Hematopoietic multipotent progenitor cell treated with erythropoietin and hydrocortisone succinate and interleukin-3 and kit ligand, for 8 days (in vitro differentiated cells): ENCODE measurements at regions not wholly inside any gene's neighbourhood (a gene's known extent, or its start where the extent isn't known, plus 50 kb on each side); places are given as distances from the start of the nearest gene placed in this dataset.

ENCODE experiments used
- DNase-seq: peaks from one replicate; pipeline ENCODE4 v3.0.0-alpha.2; 2015

GRCh38 chr16:9536905-9537304 lies 445.5 kb downstream of the HAPSTR1 start:
- DNase-seq: no peak

GRCh38 chr16:9539346-9539745 lies 447.9 kb downstream of the HAPSTR1 start:
- DNase-seq: no peak

GRCh38 chr16:9541723-9542122 lies 450.3 kb downstream of the HAPSTR1 start:
- no peak for DNase-seq

- DNase-seq: no peak
Measured at GRCh38 chr16:9542165-9542755, 450.8 kb downstream of the HAPSTR1 start.

GRCh38 chr16:9545522-9546437 lies 454.3 kb downstream of the HAPSTR1 start:
- DNase-seq: no peak

- no peak for DNase-seq
Measured at GRCh38 chr16:9546438-9546786, 455.0 kb downstream of the HAPSTR1 start.

- DNase-seq: no peak
Measured at GRCh38 chr16:9549487-9549886, 458.0 kb downstream of the HAPSTR1 start.

- DNase-seq: no peak
Measured at GRCh38 chr16:9555051-9555450, 463.6 kb downstream of the HAPSTR1 start.

- DNase-seq: no peak
Measured at GRCh38 chr16:9556949-9557665, 465.7 kb downstream of the HAPSTR1 start.

GRCh38 chr16:9557713-9558112 lies 466.3 kb downstream of the HAPSTR1 start:
- DNase-seq: no peak

GRCh38 chr16:9566099-9566498 lies 474.7 kb downstream of the HAPSTR1 start:
- DNase-seq: no peak

- no peak for DNase-seq
Measured at GRCh38 chr16:9567666-9568065, 476.2 kb downstream of the HAPSTR1 start.

GRCh38 chr16:9568261-9568660 lies 476.8 kb downstream of the HAPSTR1 start:
- DNase-seq: no peak

- DNase-seq: no peak
Measured at GRCh38 chr16:9570521-9570920, 479.1 kb downstream of the HAPSTR1 start.

- no peak for DNase-seq
Measured at GRCh38 chr16:9578459-9578858, 487.0 kb downstream of the HAPSTR1 start.

- DNase-seq: no peak
Measured at GRCh38 chr16:9580025-9580424, 488.6 kb downstream of the HAPSTR1 start.

GRCh38 chr16:9593440-9593839 lies 502.0 kb downstream of the HAPSTR1 start:
- DNase-seq: no peak

GRCh38 chr16:9594047-9594446 lies 502.6 kb downstream of the HAPSTR1 start:
- DNase-seq: no peak

GRCh38 chr16:9594946-9595345 lies 503.5 kb downstream of the HAPSTR1 start:
- DNase-seq: no peak

- DNase-seq: no peak
Measured at GRCh38 chr16:9595393-9595792, 503.9 kb downstream of the HAPSTR1 start.

- DNase-seq: no peak
Measured at GRCh38 chr16:9596788-9597187, 505.3 kb downstream of the HAPSTR1 start.

- DNase-seq: no peak
Measured at GRCh38 chr16:9597967-9598730, 506.7 kb downstream of the HAPSTR1 start.

- no peak for DNase-seq
Measured at GRCh38 chr16:9598731-9599083, 507.3 kb downstream of the HAPSTR1 start.
